Vagina (tissue), 2 donors: ENCODE measurements at regions not wholly inside any gene's neighbourhood (a gene's known extent, or its start where the extent isn't known, plus 50 kb on each side); places are given as distances from the start of the nearest gene placed in this dataset.

Source experiments
- DNase-seq, 2 donors: peaks; one replicate each; pipeline ENCODE4 v3.0.0-alpha.2; 2017; ENCODE audit errors: extremely low spot score in 2 of 2
- H3K27ac ChIP-seq: fragments of 200-600 bp; sonication (generic); one replicate; pipeline ENCODE4 v1.5.1; 2019
- H3K27me3 ChIP-seq: fragments of 200-600 bp; sonication (generic); one replicate; pipeline ENCODE4 v1.5.1; 2019
- H3K36me3 ChIP-seq, 2 donors: fragments of 200-600 bp; sonication (generic); one replicate each; pipeline ENCODE4 v1.5.1; 2017 to 2019
- H3K4me1 ChIP-seq: fragments of 200-600 bp; sonication (generic); one replicate; pipeline ENCODE4 v1.5.1; 2019
- H3K4me3 ChIP-seq, 2 donors: fragments of 200-600 bp; sonication (generic); 1 replicate in 1 of 2; 2 replicates in 1 of 2; pipeline ENCODE4 v1.5.1; 2016 to 2019
- H3K9me3 ChIP-seq: fragments of 200-600 bp; sonication (generic); one replicate; pipeline ENCODE4 v1.5.1; 2019
- CTCF ChIP-seq, 3 experiments: fragments of 450-650 bp in 2 of 3; fragments of 200-600 bp in 1 of 3; sonication (generic) in 1 of 3; IDR thresholded peaks; one replicate each; pipeline ENCODE4 v1.5.1; 2017 to 2019; ENCODE audit warnings: antibody characterized with exemption in 3 of 3, mild to moderate bottlenecking in 2 of 3, moderate library complexity in 2 of 3
- POLR2A ChIP-seq, 2 donors: fragments of 450-650 bp; IDR thresholded peaks; one replicate each; pipeline ENCODE4 v1.6.1; 2017; ENCODE audit warnings: antibody characterized with exemption in 2 of 2, mild to moderate bottlenecking in 2 of 2, moderate library complexity in 2 of 2
- POLR2AphosphoS5 ChIP-seq, 2 donors: sonication (generic); formaldehyde crosslinking; IDR thresholded peaks; one replicate each; pipeline ENCODE4 v1.9.0; 2017; ENCODE audit warnings: antibody characterized with exemption in 2 of 2, mild to moderate bottlenecking in 2 of 2, low read depth in 1 of 2; ENCODE audit not compliant: insufficient read depth in 1 of 2
- intact Hi-C: fragments of 100-400 bp; cut with DNase I; formaldehyde crosslinking; loops from one replicate; pipeline ENCODE4 v1.15.1; 2023

- Histone ChIP-seq H3K36me3 (no peaks in the 10 kb centered on the region), H3K27ac (no peak overlapping the region), H3K4me1 (no peaks in the 10 kb centered on the region), H3K9me3 (no peaks in the 10 kb centered on the region), H3K4me3 (no peak overlapping the region), H3K27me3 (no peaks in the 10 kb centered on the region)
- intact Hi-C loops: no loop called here
- no peak for DNase-seq
- TF ChIP-seq POLR2AphosphoS5 (IDR thresholded peaks at IDR 0.05; ENCODE audit: insufficient read depth in 1 of 2, low read depth in 1 of 2) (no peak), CTCF (IDR thresholded peaks at IDR 0.05) (no peak), POLR2A (IDR thresholded peaks at IDR 0.05) (no peak)
Observed at GRCh38 chr3:65029130-65029529, 341.3 kb upstream of the ADAMTS9 start.

GRCh38 chr3:65028024-65028423 lies 340.2 kb upstream of the ADAMTS9 start:
- intact Hi-C loops: no loop called here
- no peaks in the 10 kb centered on the region for H3K9me3 ChIP-seq
- no peaks in the 10 kb centered on the region for H3K27me3 ChIP-seq
- H3K4me1 ChIP-seq: no peaks in the 10 kb centered on the region
- H3K27ac ChIP-seq: no peak overlapping the region
- DNase-seq: no peak
- TF ChIP-seq POLR2A (IDR thresholded peaks at IDR 0.05): no peak
- no peak for TF ChIP-seq POLR2AphosphoS5 (IDR thresholded peaks at IDR 0.05; ENCODE audit: insufficient read depth in 1 of 2, low read depth in 1 of 2)
- no peak for TF ChIP-seq CTCF (IDR thresholded peaks at IDR 0.05)
- H3K4me3 ChIP-seq: no peak overlapping the region
- H3K36me3 ChIP-seq: no peaks in the 10 kb centered on the region

GRCh38 chr3:65027335-65027734 lies 339.5 kb upstream of the ADAMTS9 start:
- Histone ChIP-seq H3K27me3 (no peaks in the 10 kb centered on the region), H3K4me1 (no peaks in the 10 kb centered on the region), H3K9me3 (no peaks in the 10 kb centered on the region), H3K36me3 (no peaks in the 10 kb centered on the region), H3K4me3 (no peak overlapping the region), H3K27ac (no peak overlapping the region)
- DNase-seq: no peak
- intact Hi-C loops: no loop called here
- TF ChIP-seq CTCF (IDR thresholded peaks at IDR 0.05) (no peak), POLR2A (IDR thresholded peaks at IDR 0.05) (no peak), POLR2AphosphoS5 (IDR thresholded peaks at IDR 0.05; ENCODE audit: insufficient read depth in 1 of 2, low read depth in 1 of 2) (no peak)

- peaks cover 5% of the 10 kb centered on the region for H3K4me1 ChIP-seq
- no peaks in the 10 kb centered on the region for H3K36me3 ChIP-seq
- no peak overlapping the region for H3K27ac ChIP-seq
- no peaks in the 10 kb centered on the region for H3K9me3 ChIP-seq
- DNase-seq: no peak
- no peak overlapping the region for H3K4me3 ChIP-seq
- TF ChIP-seq POLR2A (IDR thresholded peaks at IDR 0.05) (no peak), POLR2AphosphoS5 (IDR thresholded peaks at IDR 0.05; ENCODE audit: insufficient read depth in 1 of 2, low read depth in 1 of 2) (no peak), CTCF (IDR thresholded peaks at IDR 0.05) (no peak)
- intact Hi-C loops: no loop called here
- no peaks in the 10 kb centered on the region for H3K27me3 ChIP-seq
Observed at GRCh38 chr3:65026151-65026550, 338.4 kb upstream of the ADAMTS9 start.

GRCh38 chr3:65024148-65024547 lies 336.3 kb upstream of the ADAMTS9 start:
- no peak overlapping the region for H3K27ac ChIP-seq
- no peak overlapping the region for H3K4me3 ChIP-seq
- no peaks in the 10 kb centered on the region for H3K36me3 ChIP-seq
- intact Hi-C loops: no loop called here
- H3K9me3 ChIP-seq: no peaks in the 10 kb centered on the region
- peaks cover 25% of the 10 kb centered on the region for H3K4me1 ChIP-seq
- DNase-seq: no peak
- H3K27me3 ChIP-seq: no peaks in the 10 kb centered on the region
- TF ChIP-seq CTCF (IDR thresholded peaks at IDR 0.05) (no peak), POLR2AphosphoS5 (IDR thresholded peaks at IDR 0.05; ENCODE audit: insufficient read depth in 1 of 2, low read depth in 1 of 2) (no peak), POLR2A (IDR thresholded peaks at IDR 0.05) (no peak)
